ENCODE measurements at regions not wholly inside any gene's neighbourhood (a gene's known extent, or its start where the extent isn't known, plus 50 kb on each side); places are given as distances from the start of the nearest gene placed in this dataset.

DNA sequence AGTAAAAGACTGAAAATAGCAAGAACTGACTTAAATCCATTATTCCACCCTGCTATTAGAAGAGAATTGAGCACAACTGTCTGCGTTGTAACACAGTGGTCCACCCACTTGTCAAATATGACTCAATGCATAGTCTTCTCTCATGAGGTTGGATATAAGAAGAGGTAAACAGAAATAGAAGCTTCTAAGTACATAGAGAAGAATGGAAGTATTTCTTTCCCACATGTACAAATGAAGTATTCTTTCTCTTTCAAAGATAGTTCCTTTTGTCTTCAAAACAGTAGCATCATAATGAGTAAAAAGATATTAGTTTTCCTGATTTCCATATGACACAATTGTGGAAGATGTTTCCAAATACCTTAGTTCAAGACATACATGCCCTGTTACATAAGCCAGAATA, 348.6 kb upstream of the CCDC54 start:
- TF ChIP-seq, protein P1, sequence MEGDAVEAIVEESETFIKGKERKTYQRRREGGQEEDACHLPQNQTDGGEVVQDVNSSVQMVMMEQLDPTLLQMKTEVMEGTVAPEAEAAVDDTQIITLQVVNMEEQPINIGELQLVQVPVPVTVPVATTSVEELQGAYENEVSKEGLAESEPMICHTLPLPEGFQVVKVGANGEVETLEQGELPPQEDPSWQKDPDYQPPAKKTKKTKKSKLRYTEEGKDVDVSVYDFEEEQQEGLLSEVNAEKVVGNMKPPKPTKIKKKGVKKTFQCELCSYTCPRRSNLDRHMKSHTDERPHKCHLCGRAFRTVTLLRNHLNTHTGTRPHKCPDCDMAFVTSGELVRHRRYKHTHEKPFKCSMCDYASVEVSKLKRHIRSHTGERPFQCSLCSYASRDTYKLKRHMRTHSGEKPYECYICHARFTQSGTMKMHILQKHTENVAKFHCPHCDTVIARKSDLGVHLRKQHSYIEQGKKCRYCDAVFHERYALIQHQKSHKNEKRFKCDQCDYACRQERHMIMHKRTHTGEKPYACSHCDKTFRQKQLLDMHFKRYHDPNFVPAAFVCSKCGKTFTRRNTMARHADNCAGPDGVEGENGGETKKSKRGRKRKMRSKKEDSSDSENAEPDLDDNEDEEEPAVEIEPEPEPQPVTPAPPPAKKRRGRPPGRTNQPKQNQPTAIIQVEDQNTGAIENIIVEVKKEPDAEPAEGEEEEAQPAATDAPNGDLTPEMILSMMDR (IDR thresholded peaks at IDR 0.05; ENCODE audit: insufficient read depth, low read length, missing control alignments): no peak
- no peak for DNase-seq (ENCODE audit: low read depth, low spot score)
- no peak overlapping the region for H3K4me3 ChIP-seq (ENCODE audit: low read depth, low read length)
- ChIA-PET POLR2A (no interaction called here), CTCF (no interaction called here)

DNA sequence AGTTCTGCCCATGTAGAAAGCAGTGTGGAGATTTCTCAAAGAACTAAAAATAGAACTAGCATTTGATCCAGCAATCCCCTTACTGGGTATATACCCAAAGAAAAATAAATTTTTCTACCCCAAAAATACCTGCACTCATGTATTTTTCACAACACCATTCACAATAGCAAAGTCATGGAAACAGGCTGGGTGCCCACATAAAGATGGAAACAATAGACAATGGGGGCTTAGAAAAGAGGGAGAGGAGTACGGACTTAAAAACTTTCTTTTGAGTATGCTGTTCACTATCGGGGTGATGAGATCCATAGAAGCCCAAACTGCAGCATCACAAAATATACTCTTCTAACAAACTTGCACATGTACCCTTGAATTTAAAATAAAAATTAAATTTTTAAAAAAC, 345.1 kb upstream of the CCDC54 start:
- no peak for DNase-seq (ENCODE audit: low read depth, low spot score)
- H3K4me3 ChIP-seq (ENCODE audit: low read depth, low read length): no peak overlapping the region
- TF ChIP-seq, protein P1 (IDR thresholded peaks at IDR 0.05; ENCODE audit: insufficient read depth, low read length, missing control alignments): no peak
- POLR2A ChIA-PET: no interaction called here
- CTCF ChIA-PET: no interaction called here

DNA sequence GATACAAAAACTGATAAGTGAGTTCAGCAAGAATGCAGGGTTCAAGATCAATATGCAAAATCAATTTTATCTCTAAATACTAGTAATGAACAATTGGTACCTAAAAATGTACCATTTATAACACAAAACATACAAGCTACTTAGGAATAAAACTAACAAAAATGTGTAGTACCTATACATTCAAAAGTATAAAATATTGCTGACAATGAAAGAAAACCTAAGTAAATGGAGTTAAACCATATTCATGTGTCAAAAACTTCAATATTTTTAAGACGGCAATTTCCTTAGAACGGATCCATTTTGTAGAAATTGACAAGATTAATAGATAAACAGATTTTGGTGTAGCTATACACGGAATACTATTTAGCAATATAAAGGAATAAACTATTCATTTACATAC, 343.1 kb upstream of the CCDC54 start:
- CTCF ChIA-PET: interaction anchor here (0.9 kb wide), 1 partner anchor 12 kb away, joined by 3 read pairs; no protein-coding TSS in a partner anchor

DNA sequence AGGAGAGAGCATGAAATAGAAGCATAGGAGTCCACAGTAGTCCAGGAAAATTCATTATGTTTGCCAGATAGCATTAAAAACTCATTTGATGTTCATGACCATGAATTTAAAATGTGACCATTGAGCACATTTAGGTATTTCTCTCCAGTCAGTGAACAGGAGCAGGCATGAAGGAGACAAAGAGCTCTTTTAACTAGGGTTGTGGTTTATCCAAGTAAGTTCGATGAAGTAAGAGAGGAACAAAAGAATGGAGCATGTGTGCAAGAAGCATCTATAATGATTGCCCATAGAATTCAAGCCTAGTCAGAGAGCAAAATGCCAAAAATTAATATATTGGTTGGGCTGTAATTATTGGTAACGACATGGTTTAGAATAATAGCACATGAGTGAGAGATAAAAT, 342.1 kb upstream of the CCDC54 start:
- TF ChIP-seq, protein P1 (IDR thresholded peaks at IDR 0.05; ENCODE audit: insufficient read depth, low read length, missing control alignments): no peak
- ChIA-PET CTCF (no interaction called here), POLR2A (no interaction called here)
- no peak for DNase-seq (ENCODE audit: low read depth, low spot score)
- no peak overlapping the region for H3K4me3 ChIP-seq (ENCODE audit: low read depth, low read length)

More for the DNA sequence above, 343.1 kb upstream of the CCDC54 start:
- DNase-seq (ENCODE audit: low read depth, low spot score): no peak
- no peak overlapping the region for H3K4me3 ChIP-seq (ENCODE audit: low read depth, low read length)
- POLR2A ChIA-PET: no interaction called here
- TF ChIP-seq, protein P1 (IDR thresholded peaks at IDR 0.05; ENCODE audit: insufficient read depth, low read length, missing control alignments): no peak

DNA sequence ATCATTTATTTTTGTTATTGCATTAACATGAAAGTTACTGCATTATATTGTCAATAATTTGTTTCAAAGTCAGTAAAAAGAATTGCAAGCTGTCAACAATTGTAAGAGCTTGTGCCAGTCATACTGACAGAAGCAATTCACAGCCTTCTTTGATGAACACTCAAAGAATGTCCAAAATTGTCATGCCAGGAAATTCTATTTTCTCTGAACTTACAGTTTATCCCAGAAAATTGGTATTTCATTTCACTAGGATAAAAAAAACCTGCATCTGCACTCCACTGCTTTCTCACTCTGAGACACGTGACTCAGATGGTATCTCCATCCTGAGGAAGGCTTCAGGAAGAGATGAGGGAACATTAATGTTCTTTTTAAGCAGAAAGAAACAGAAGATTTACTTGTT, 332.6 kb upstream of the CCDC54 start:
- CTCF ChIA-PET: no interaction called here

DNA sequence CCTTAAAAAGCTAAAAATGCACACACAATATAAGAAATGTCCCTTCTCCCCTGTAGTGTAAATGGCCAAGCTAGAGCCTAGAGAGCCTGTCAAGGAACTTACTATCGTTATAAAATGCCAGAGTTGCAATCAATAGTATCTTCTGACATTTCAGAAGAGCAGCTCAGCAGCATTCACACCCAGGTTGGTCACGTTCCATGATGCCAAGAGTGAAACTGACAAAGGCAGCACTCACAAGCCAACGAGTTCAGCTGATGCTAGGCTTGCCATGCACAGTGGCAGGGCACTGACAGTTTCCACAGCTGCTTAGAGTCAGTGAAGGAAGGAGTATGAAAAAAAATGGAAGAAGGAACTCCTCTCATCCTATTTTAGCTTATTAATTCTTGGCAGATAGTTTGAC, 331.4 kb upstream of the CCDC54 start:
- no peak for DNase-seq (ENCODE audit: low read depth, low spot score)
- CTCF ChIA-PET: interaction anchor here (1.1 kb wide), 1 partner anchor 12 kb away, joined by 3 read pairs; no protein-coding TSS in a partner anchor

More for the DNA sequence above, 332.6 kb upstream of the CCDC54 start:
- no peak for DNase-seq (ENCODE audit: low read depth, low spot score)
- POLR2A ChIA-PET: no interaction called here
- H3K4me3 ChIP-seq (ENCODE audit: low read depth, low read length): no peak overlapping the region
- TF ChIP-seq, protein P1 (IDR thresholded peaks at IDR 0.05; ENCODE audit: insufficient read depth, low read length, missing control alignments): no peak

More for the DNA sequence above, 331.4 kb upstream of the CCDC54 start:
- H3K4me3 ChIP-seq (ENCODE audit: low read depth, low read length): no peak overlapping the region
- TF ChIP-seq, protein P1 (IDR thresholded peaks at IDR 0.05; ENCODE audit: insufficient read depth, low read length, missing control alignments): no peak
- POLR2A ChIA-PET: no interaction called here

All from AG04449 (cell line).